SK-N-MC (cell line): ENCODE measurements at regions not wholly inside any gene's neighbourhood (a gene's known extent, or its start where the extent isn't known, plus 50 kb on each side); places are given as distances from the start of the nearest gene placed in this dataset.
"Not testable (repeated sequence)": the region's sequence is repeated elsewhere in the genome, so short reads cannot be mapped to it uniquely, and the experiment has no call there.

Experiments
- DNase-seq: peaks from one replicate; pipeline ENCODE4 v3.0.0-alpha.2; 2011; ENCODE audit warnings: low read depth, low spot score
- H3K27ac ChIP-seq: fragments of 200-600 bp; sonication (generic); 2 replicates; pipeline ENCODE4 v1.5.1; 2016; ENCODE audit warnings: mixed run types
- H3K36me3 ChIP-seq: fragments of 200-600 bp; sonication (generic); 2 replicates; pipeline ENCODE4 v1.6.1; 2017; ENCODE audit warnings: antibody characterized with exemption, low read length, mixed read lengths; ENCODE audit not compliant: insufficient read depth
- H3K4me3 ChIP-seq: fragments of 200-600 bp; sonication (generic); 2 replicates; pipeline ENCODE4 v1.5.1; 2016
- H3K9ac ChIP-seq: fragments of 200-600 bp; sonication (generic); 2 replicates; pipeline ENCODE4 v1.8.0; 2017; ENCODE audit warnings: mixed run types, mixed read lengths; ENCODE audit not compliant: insufficient read length
- H3K9me3 ChIP-seq: fragments of 200-600 bp; sonication (generic); 2 replicates; pipeline ENCODE4 v1.6.1; 2017; ENCODE audit warnings: low read depth, mild to moderate bottlenecking, antibody characterized with exemption, low read length, moderate library complexity, mixed read lengths
- EZH2 ChIP-seq: fragments of 200-600 bp; sonication (generic); IDR thresholded peaks from one replicate; pipeline ENCODE4 v1.6.1; 2017; ENCODE audit warnings: antibody characterized with exemption
- FOXP2 ChIP-seq: optimal IDR thresholded peaks from 2 replicates; pipeline ENCODE3; 2011; ENCODE audit warnings: mild to moderate bottlenecking, moderate library complexity; ENCODE audit not compliant: insufficient read depth; ENCODE audit errors: extremely low read length, control extremely low read depth
- POLR2AphosphoS5 ChIP-seq: IDR thresholded peaks from 2 replicates; pipeline ENCODE4 v1.6.1; 2012; ENCODE audit warnings: mild to moderate bottlenecking, low read depth, low read length, borderline replicate concordance

GRCh38 chr1:148317288-148317985 is 165.4 kb upstream of the NBPF11 start:
- no peak for TF ChIP-seq POLR2AphosphoS5
- TF ChIP-seq EZH2: no peak
- TF ChIP-seq FOXP2: no peak
- no peak for DNase-seq
- Histone ChIP-seq H3K9ac (no peak overlapping the region), H3K9me3 (no peaks in the 10 kb centered on the region), H3K4me3 (no peak overlapping the region), H3K27ac (no peak overlapping the region), H3K36me3 (no peaks in the 10 kb centered on the region)

GRCh38 chr1:148315071-148315811 is 163.2 kb upstream of the NBPF11 start:
- H3K9me3 ChIP-seq: no peaks in the 10 kb centered on the region
- no peaks in the 10 kb centered on the region for H3K36me3 ChIP-seq
- DNase-seq: no peak
- no peak overlapping the region for H3K4me3 ChIP-seq
- H3K27ac ChIP-seq: no peak overlapping the region
- TF ChIP-seq POLR2AphosphoS5 (no peak), FOXP2 (no peak), EZH2 (no peak)
- H3K9ac ChIP-seq: no peak overlapping the region

- no peak overlapping the region for H3K9ac ChIP-seq
- H3K4me3 ChIP-seq: no peak overlapping the region
- no peaks in the 10 kb centered on the region for H3K36me3 ChIP-seq
- no peak overlapping the region for H3K27ac ChIP-seq
- no peak for DNase-seq
- no peak for TF ChIP-seq FOXP2
- no peak for TF ChIP-seq EZH2
- no peak for TF ChIP-seq POLR2AphosphoS5
- no peaks in the 10 kb centered on the region for H3K9me3 ChIP-seq
These were observed 158.7 kb upstream of the NBPF11 start for GRCh38 chr1:148310807-148311206.

GRCh38 chr1:148309940-148310500 is 157.9 kb upstream of the NBPF11 start:
- Histone ChIP-seq H3K27ac (no peak overlapping the region), H3K4me3 (no peak overlapping the region), H3K36me3 (no peaks in the 10 kb centered on the region), H3K9ac (no peak overlapping the region), H3K9me3 (no peaks in the 10 kb centered on the region)
- no peak for DNase-seq
- TF ChIP-seq EZH2 (no peak), POLR2AphosphoS5 (no peak), FOXP2 (no peak)

GRCh38 chr1:148308832-148309458 is 156.9 kb upstream of the NBPF11 start:
- H3K36me3 ChIP-seq: no peaks in the 10 kb centered on the region
- DNase-seq: no peak
- H3K27ac ChIP-seq: no peak overlapping the region
- no peak overlapping the region for H3K4me3 ChIP-seq
- no peak overlapping the region for H3K9ac ChIP-seq
- H3K9me3 ChIP-seq: no peaks in the 10 kb centered on the region
- TF ChIP-seq POLR2AphosphoS5 (no peak), EZH2 (no peak), FOXP2 (no peak)

- Histone ChIP-seq H3K27ac (no peak overlapping the region), H3K9ac (no peak overlapping the region), H3K36me3 (no peaks in the 10 kb centered on the region), H3K4me3 (no peak overlapping the region), H3K9me3 (no peaks in the 10 kb centered on the region)
- no peak for DNase-seq
- TF ChIP-seq POLR2AphosphoS5 (no peak), EZH2 (no peak), FOXP2 (no peak)
These were observed 155.6 kb upstream of the NBPF11 start for GRCh38 chr1:148307583-148308185.

GRCh38 chr1:148304935-148305334 is 152.9 kb upstream of the NBPF11 start:
- H3K27ac ChIP-seq, H3K9ac ChIP-seq, DNase-seq, H3K36me3 ChIP-seq, H3K4me3 ChIP-seq, H3K9me3 ChIP-seq: not testable (repeated sequence)

- not testable (repeated sequence) for H3K9ac ChIP-seq, DNase-seq, H3K27ac ChIP-seq, H3K4me3 ChIP-seq, H3K9me3 ChIP-seq, H3K36me3 ChIP-seq
These were observed 150.7 kb upstream of the NBPF11 start for GRCh38 chr1:148302586-148303364.

GRCh38 chr1:148297852-148298251 is 145.8 kb upstream of the NBPF11 start:
- not testable (repeated sequence) for H3K9ac ChIP-seq, H3K36me3 ChIP-seq, H3K9me3 ChIP-seq, DNase-seq, H3K27ac ChIP-seq, H3K4me3 ChIP-seq
